ENCODE measurements at regions not wholly inside any gene's neighbourhood (a gene's known extent, or its start where the extent isn't known, plus 50 kb on each side); places are given as distances from the start of the nearest gene placed in this dataset.

DNA sequence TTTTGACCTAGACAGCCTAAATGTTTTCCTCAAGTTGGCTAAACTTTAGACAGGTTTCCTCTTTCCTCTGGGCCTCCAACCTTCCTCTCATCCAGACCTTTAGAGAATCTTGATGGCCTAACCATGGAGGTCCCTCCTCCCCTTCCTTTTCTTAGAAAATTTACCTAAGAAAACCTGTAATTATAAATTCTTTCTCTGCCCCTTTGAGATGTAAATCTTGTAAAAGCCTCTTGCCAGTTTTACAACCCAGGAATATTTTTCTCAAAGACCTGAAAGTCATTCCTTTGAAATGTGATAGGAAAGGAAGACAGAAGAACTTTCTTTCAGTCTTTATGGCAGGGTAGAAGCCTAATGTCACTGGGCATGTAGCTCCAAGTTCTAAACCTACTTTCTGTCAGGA is 1752.6 kb upstream of the C9orf72 start:
- Histone ChIP-seq H3K4me2 (ENCODE audit: insufficient read depth, low read length) (no peak overlapping the region), H3K36me3 (ENCODE audit: control insufficient read depth in 2 of 2, extremely low read depth in 1 of 2, insufficient read depth in 2 of 2, low read length in 2 of 2) (no peaks in the 10 kb centered on the region), H3K27me3 (ENCODE audit: control insufficient read depth in 2 of 2, insufficient read depth in 2 of 2, low read length in 2 of 2) (no peaks in the 10 kb centered on the region), H4K20me1 (replicated peaks; ENCODE audit: control insufficient read depth, extremely low read depth, insufficient read depth, low read length) (no peaks in the 10 kb centered on the region), H3K9ac (replicated peaks; ENCODE audit: extremely low read depth, insufficient read depth, low read length) (no peak overlapping the region), H3K9me3 (replicated peaks; ENCODE audit: control insufficient read depth, insufficient read depth, low read length) (peaks cover 3% of the 10 kb centered on the region), H2AFZ (ENCODE audit: low read depth, low read length) (no peak overlapping the region), H3K4me3 (replicated peaks in 1 of 3; ENCODE audit: insufficient read depth in 1 of 3, low read depth in 1 of 3, low read length in 3 of 3) (no peak overlapping the region), H3K27ac (ENCODE audit: insufficient read depth, low read depth, low read length) (no peak overlapping the region), H3K4me1 (ENCODE audit: control insufficient read depth, extremely low read depth, insufficient read depth, low read length) (no peaks in the 10 kb centered on the region), H3K9me1 (replicated peaks; ENCODE audit: control insufficient read depth, extremely low read depth, insufficient read depth, low read length) (no peaks in the 10 kb centered on the region), H3K79me2 (ENCODE audit: control insufficient read depth, insufficient read depth, low read length) (no peaks in the 10 kb centered on the region)
- POLR2A ChIA-PET, result no interaction called here
- dilution Hi-C loops (cut with MboI; ENCODE audit: extremely low pct_ligation_motif_present, low sequenced_read_pairs) (no loop called here), intact Hi-C loops (cut with micrococcal nuclease) (no loop called here)
- BruUV-seq (replicated peaks), result no TSS peak
- no peak for DNase-seq (ENCODE audit: low read depth, low spot score)
- FAIRE-seq, result no peak
- TF ChIP-seq EZH2 (IDR thresholded peaks at IDR 0.05; ENCODE audit: borderline replicate concordance, low read depth, low read length, severe bottlenecking) (no peak), GATA2 (IDR thresholded peaks at IDR 0.05; ENCODE audit: insufficient read depth, insufficient read length, low read depth, low read length) (no peak), MYC (IDR thresholded peaks at IDR 0.05; ENCODE audit: low read depth, low read length) (no peak), MAX (IDR thresholded peaks at IDR 0.05; ENCODE audit: insufficient read depth, insufficient read length) (no peak), POLR2AphosphoS5 (IDR thresholded peaks at IDR 0.05; ENCODE audit: insufficient read depth, low read depth, low read length) (no peak), POLR2A (IDR thresholded peaks at IDR 0.05; ENCODE audit: low read depth, low read length) (no peak), FOS (IDR thresholded peaks at IDR 0.05; ENCODE audit: borderline replicate concordance, insufficient read depth, low read length) (no peak), JUN (IDR thresholded peaks at IDR 0.05; ENCODE audit: borderline replicate concordance, insufficient read depth, insufficient read length, low read depth) (no peak)
- TF ChIP-seq, protein P1, sequence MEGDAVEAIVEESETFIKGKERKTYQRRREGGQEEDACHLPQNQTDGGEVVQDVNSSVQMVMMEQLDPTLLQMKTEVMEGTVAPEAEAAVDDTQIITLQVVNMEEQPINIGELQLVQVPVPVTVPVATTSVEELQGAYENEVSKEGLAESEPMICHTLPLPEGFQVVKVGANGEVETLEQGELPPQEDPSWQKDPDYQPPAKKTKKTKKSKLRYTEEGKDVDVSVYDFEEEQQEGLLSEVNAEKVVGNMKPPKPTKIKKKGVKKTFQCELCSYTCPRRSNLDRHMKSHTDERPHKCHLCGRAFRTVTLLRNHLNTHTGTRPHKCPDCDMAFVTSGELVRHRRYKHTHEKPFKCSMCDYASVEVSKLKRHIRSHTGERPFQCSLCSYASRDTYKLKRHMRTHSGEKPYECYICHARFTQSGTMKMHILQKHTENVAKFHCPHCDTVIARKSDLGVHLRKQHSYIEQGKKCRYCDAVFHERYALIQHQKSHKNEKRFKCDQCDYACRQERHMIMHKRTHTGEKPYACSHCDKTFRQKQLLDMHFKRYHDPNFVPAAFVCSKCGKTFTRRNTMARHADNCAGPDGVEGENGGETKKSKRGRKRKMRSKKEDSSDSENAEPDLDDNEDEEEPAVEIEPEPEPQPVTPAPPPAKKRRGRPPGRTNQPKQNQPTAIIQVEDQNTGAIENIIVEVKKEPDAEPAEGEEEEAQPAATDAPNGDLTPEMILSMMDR (IDR thresholded peaks at IDR 0.05; ENCODE audit: extremely low read depth in 1 of 2, insufficient read depth in 1 of 2, low read depth in 1 of 2, low read length in 2 of 2), result no peak
- CTCF ChIA-PET, result no interaction called here
